HEK293 (cell line): ENCODE measurements at regions not wholly inside any gene's neighbourhood (a gene's known extent, or its start where the extent isn't known, plus 50 kb on each side); places are given as distances from the start of the nearest gene placed in this dataset.
"Not testable (repeated sequence)": the region's sequence is repeated elsewhere in the genome, so short reads cannot be mapped to it uniquely, and the experiment has no call there.

Source experiments
- CTCF ChIA-PET: fragments of 350-600 bp; formaldehyde crosslinking; extraction: SDS; loops from one replicate; lab custom pipeline; 2021; ENCODE audit warnings: antibody characterized with exemption; lab: Yijun Ruan, JAX
- POLR2A ChIA-PET: fragments of 300-600 bp; formaldehyde crosslinking; extraction: SDS; loops from one replicate; lab custom pipeline; 2020; ENCODE audit warnings: antibody characterized with exemption, inconsistent platforms; lab: Yijun Ruan, JAX
- H3K27ac ChIP-seq: fragments of 200-500 bp; sonication (Bioruptor generic); 2 replicates; pipeline ENCODE4 v1.5.1; 2014; ENCODE audit warnings: low read depth, low read length, control low read depth, inconsistent platforms; ENCODE audit errors: extremely low read depth
- H3K36me3 ChIP-seq, 2 experiments: fragments of 200-500 bp in 1 of 2; sonication (Bioruptor generic) in 1 of 2; 1 replicate in 1 of 2; 2 replicates in 1 of 2; pipeline ENCODE4 v1.5.1; 2014 to 2017; ENCODE audit warnings: inconsistent platforms in 2 of 2, low read length in 2 of 2; ENCODE audit not compliant: control insufficient read depth in 2 of 2, insufficient read depth in 1 of 2
- H3K4me1 ChIP-seq: fragments of 200-500 bp; sonication (Bioruptor generic); 2 replicates; pipeline ENCODE4 v1.5.1; 2014; ENCODE audit warnings: mild to moderate bottlenecking, low read length, inconsistent platforms; ENCODE audit not compliant: control insufficient read depth, insufficient read depth
- H3K4me3 ChIP-seq: 2 replicates; pipeline ENCODE4 v1.5.1; 2011; ENCODE audit warnings: low read depth, mild to moderate bottlenecking, control low read depth, low read length, moderate library complexity
- H3K9me3 ChIP-seq: fragments of 200-500 bp; sonication (Bioruptor generic); 2 replicates; pipeline ENCODE4 v1.5.1; 2014; ENCODE audit warnings: low read depth, low read length, inconsistent platforms; ENCODE audit not compliant: control insufficient read depth, insufficient read depth
- GLI2 ChIP-seq: fragments of 450-650 bp; formaldehyde crosslinking; IDR thresholded peaks from 2 replicates; pipeline ENCODE4; 2017; ENCODE audit warnings: missing biosample characterization, missing genetic modification characterization, low read depth, borderline replicate concordance
- KLF7 ChIP-seq: fragments of 450-650 bp; formaldehyde crosslinking; IDR thresholded peaks from 2 replicates; pipeline ENCODE4 v1.5.1; 2016; ENCODE audit warnings: missing biosample characterization, missing genetic modification characterization, borderline replicate concordance
- MZF1 ChIP-seq: fragments of 450-650 bp; formaldehyde crosslinking; IDR thresholded peaks from 2 replicates; pipeline ENCODE4 v1.5.1; 2017; ENCODE audit warnings: missing biosample characterization, missing genetic modification characterization, borderline replicate concordance
- SP3 ChIP-seq: fragments of 450-650 bp; formaldehyde crosslinking; IDR thresholded peaks from 2 replicates; pipeline ENCODE4 v1.5.1; 2016; ENCODE audit warnings: missing biosample characterization, missing genetic modification characterization
- ZBTB6 ChIP-seq: fragments of 450-650 bp; formaldehyde crosslinking; IDR thresholded peaks from 2 replicates; pipeline ENCODE4 v1.5.1; 2017; ENCODE audit warnings: missing biosample characterization, missing genetic modification characterization
- ZIC2 ChIP-seq: fragments of 450-650 bp; formaldehyde crosslinking; IDR thresholded peaks from 2 replicates; pipeline ENCODE4 v1.5.1; 2016; ENCODE audit warnings: missing biosample characterization, missing genetic modification characterization
- ZNF121 ChIP-seq: fragments of 450-650 bp; formaldehyde crosslinking; IDR thresholded peaks from 2 replicates; pipeline ENCODE4 v1.5.1; 2016; ENCODE audit warnings: missing biosample characterization, missing genetic modification characterization
- ZNF140 ChIP-seq: fragments of 450-650 bp; formaldehyde crosslinking; IDR thresholded peaks from 2 replicates; pipeline ENCODE4 v1.5.1; 2016; ENCODE audit warnings: missing biosample characterization, missing genetic modification characterization
- ZNF16 ChIP-seq: fragments of 450-650 bp; formaldehyde crosslinking; IDR thresholded peaks from 2 replicates; pipeline ENCODE4 v1.5.1; 2016; ENCODE audit warnings: low read depth, missing biosample characterization, missing genetic modification characterization
- ZNF266 ChIP-seq: fragments of 450-650 bp; formaldehyde crosslinking; IDR thresholded peaks from 2 replicates; pipeline ENCODE4 v1.5.1; 2016; ENCODE audit warnings: missing biosample characterization, missing genetic modification characterization, low read depth
- ZNF324 ChIP-seq: fragments of 450-650 bp; formaldehyde crosslinking; IDR thresholded peaks from 2 replicates; pipeline ENCODE4 v1.5.1; 2016; ENCODE audit warnings: missing biosample characterization, missing genetic modification characterization
- ZNF354C ChIP-seq: fragments of 450-650 bp; formaldehyde crosslinking; IDR thresholded peaks from 2 replicates; pipeline ENCODE4 v1.5.1; 2016; ENCODE audit warnings: missing biosample characterization, missing genetic modification characterization, low read depth, borderline replicate concordance
- ZNF37A ChIP-seq: fragments of 450-650 bp; IDR thresholded peaks from 2 replicates; pipeline ENCODE4 v1.5.1; 2018; ENCODE audit warnings: missing biosample characterization, missing genetic modification characterization
- ZNF473 ChIP-seq: fragments of 450-650 bp; formaldehyde crosslinking; IDR thresholded peaks from 2 replicates; pipeline ENCODE4 v1.5.1; 2017; ENCODE audit warnings: missing biosample characterization, missing genetic modification characterization
- ZNF514 ChIP-seq: fragments of 450-650 bp; formaldehyde crosslinking; IDR thresholded peaks from 2 replicates; pipeline ENCODE4 v1.5.1; 2016; ENCODE audit warnings: missing biosample characterization, missing genetic modification characterization
- ZNF521 ChIP-seq: fragments of 450-650 bp; formaldehyde crosslinking; IDR thresholded peaks from 2 replicates; pipeline ENCODE4 v1.5.1; 2017; ENCODE audit warnings: missing biosample characterization, mild to moderate bottlenecking, missing genetic modification characterization
- ZNF548 ChIP-seq: fragments of 450-650 bp; formaldehyde crosslinking; IDR thresholded peaks from 2 replicates; pipeline ENCODE4 v1.5.1; 2016; ENCODE audit warnings: missing biosample characterization, missing genetic modification characterization
- ZNF629 ChIP-seq: fragments of 450-650 bp; formaldehyde crosslinking; IDR thresholded peaks from 2 replicates; pipeline ENCODE4 v1.5.1; 2017; ENCODE audit warnings: missing biosample characterization, missing genetic modification characterization
- ZNF660 ChIP-seq: fragments of 450-650 bp; IDR thresholded peaks from 2 replicates; pipeline ENCODE4 v1.5.1; 2018; ENCODE audit warnings: missing biosample characterization, mild to moderate bottlenecking, missing genetic modification characterization
- ZNF792 ChIP-seq: fragments of 450-650 bp; formaldehyde crosslinking; IDR thresholded peaks from 2 replicates; pipeline ENCODE4 v1.5.1; 2016; ENCODE audit warnings: missing biosample characterization, missing genetic modification characterization
- TF ChIP-seq, protein P1 (sequence below): fragments of 450-650 bp; formaldehyde crosslinking; IDR thresholded peaks from 2 replicates; pipeline ENCODE4 v1.5.1; 2016; ENCODE audit warnings: missing biosample characterization, missing genetic modification characterization, borderline replicate concordance

DNA sequence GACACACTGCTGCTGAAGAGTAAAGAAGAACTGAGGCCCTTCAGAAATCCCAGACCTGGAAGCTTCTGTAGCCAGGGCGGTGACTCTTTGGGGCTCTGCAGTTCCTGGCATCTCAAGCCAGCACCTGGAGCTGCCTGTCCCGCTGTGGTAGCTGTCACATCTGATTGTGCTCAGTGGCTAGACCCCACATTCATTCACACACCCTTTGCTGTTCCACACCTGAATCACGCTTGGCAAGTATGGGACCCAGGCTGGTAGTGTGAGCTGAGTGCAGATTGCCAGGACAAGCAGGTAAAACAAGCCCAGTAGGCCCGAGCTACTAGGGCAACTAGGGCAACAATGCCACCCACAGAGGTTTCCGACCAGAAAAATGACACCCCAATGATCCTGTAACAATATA lies 218.2 kb downstream of the VGLL3 start (continued):
- TF ChIP-seq ZNF792 (tag by site-specific recombination): no peak

DNA sequence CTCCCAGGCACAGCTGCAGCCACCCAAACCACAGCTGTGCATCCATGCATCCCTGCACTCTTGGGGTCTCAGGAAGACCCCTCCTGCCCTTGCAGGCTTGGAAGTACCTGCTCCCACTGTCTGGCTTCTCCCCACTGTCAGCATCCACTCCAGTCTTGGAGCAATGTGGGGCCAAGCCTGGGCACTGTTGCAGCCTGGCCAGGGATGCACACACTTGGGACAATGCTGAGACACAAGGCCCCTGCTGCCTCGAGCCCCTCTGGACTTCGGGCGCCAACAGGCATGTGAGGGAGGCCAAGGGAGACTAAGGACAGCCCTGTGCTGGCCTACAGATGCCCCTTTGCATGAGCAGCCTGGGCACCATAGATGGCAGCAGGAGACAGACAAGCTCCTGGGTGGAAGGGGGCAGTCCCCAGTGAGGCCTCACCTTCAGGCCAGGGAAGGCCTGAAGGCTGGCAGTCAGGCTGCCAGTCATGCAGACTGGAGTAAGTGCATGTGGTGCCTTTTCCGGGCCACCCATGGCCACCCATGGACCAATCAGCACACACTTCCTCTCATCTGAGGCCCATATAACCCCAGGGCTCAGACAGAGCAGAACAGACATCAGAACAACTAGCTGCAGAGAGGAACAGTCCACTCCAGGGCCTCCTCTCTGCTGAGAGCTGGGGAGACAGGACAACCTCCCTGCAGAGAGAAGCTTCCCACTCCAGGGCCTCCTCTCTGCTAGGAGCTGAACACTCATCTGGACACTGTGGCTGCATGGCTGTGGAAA lies 219.0 kb downstream of the VGLL3 start:
- CTCF ChIA-PET: interaction anchor here (1.6 to 5.7 kb wide), 2 partner anchors 70 to 311 kb away, joined by 5 to 48 read pairs; no protein-coding TSS in a partner anchor
- H3K9me3 ChIP-seq: no peaks in the 10 kb centered on the region
- TF ChIP-seq ZNF629 (no peak), ZNF473 (tag by site-specific recombination) (no peak), ZNF16 (tag by site-specific recombination) (no peak)
- TF ChIP-seq, all 188 proteins: peak for 0
- Histone ChIP-seq H3K4me1 (no peaks in the 10 kb centered on the region), H3K27ac (no peak overlapping the region), H3K4me3 (no peak overlapping the region), H3K36me3 (no peaks in the 10 kb centered on the region)
- POLR2A ChIA-PET: no interaction called here

DNA sequence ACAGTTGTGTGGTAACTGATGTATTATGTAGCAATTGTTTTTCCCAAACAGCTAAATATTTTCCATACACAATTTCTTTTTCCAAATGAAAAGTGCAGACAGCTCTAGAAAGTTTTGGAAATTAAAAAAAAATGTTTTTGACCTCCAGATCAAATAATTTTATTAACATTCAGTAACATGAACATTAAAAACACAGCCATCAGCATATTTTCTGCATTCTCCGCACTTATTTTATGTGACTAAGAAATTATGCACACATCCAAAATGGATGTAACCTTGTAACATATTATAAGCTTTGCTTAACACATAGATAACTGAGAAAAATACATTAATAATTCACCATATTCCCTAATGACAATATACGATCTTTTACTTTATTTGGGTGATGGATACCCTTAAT lies 224.6 kb downstream of the VGLL3 start:
- Histone ChIP-seq H3K9me3 (no peaks in the 10 kb centered on the region), H3K4me1 (no peaks in the 10 kb centered on the region), H3K4me3 (no peak overlapping the region), H3K27ac (no peak overlapping the region), H3K36me3 (no peaks in the 10 kb centered on the region)
- ChIA-PET POLR2A (no interaction called here), CTCF (interaction anchor here (1.1 kb wide), 1 partner anchor 9 kb away, joined by 3 read pairs; no protein-coding TSS in a partner anchor)
- TF ChIP-seq ZNF548 (tag by site-specific recombination) (no peak), MZF1 (tag by site-specific recombination) (no peak), ZNF514 (no peak), ZNF354C (tag by site-specific recombination) (no peak), ZNF324 (tag by site-specific recombination) (no peak), SP3 (tag by site-specific recombination) (no peak), ZNF473 (tag by site-specific recombination) (no peak), ZNF121 (tag by site-specific recombination) (no peak), ZNF660 (no peak)

GRCh38 chr3:86757322-86758179 lies 233.4 kb downstream of the VGLL3 start:
- POLR2A ChIA-PET, H3K4me1 ChIP-seq, H3K27ac ChIP-seq, H3K9me3 ChIP-seq, H3K36me3 ChIP-seq, H3K4me3 ChIP-seq: not testable (repeated sequence)
- CTCF ChIA-PET: interaction anchor here (0.7 kb wide), 1 partner anchor 1343 kb away, joined by 4 read pairs; no protein-coding TSS in a partner anchor

DNA sequence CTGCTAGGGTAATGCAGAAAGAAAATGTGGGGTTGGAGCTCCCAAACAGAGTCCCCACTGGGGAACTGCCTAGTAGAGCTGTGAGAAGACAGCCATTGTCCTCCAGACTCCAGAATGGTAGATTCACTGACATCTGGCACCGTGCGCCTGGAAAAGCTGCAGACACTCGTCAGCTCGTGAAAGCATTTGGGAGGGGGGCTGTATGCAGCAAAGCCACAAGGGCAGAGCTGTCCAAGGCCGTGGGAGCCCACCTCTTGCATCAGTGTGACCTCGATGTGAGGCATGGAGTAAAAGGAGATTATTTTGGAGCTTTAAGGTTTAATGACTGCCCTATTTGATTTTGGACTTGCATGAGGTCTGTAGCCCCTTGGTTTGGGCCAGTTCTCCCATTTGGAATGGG lies 242.9 kb downstream of the VGLL3 start:
- Histone ChIP-seq H3K9me3 (no peaks in the 10 kb centered on the region), H3K27ac (no peak overlapping the region), H3K4me3 (no peak overlapping the region), H3K4me1 (no peaks in the 10 kb centered on the region), H3K36me3 (no peaks in the 10 kb centered on the region)
- ChIA-PET CTCF (no interaction called here), POLR2A (no interaction called here)
- TF ChIP-seq ZNF266 (tag by site-specific recombination) (no peak), GLI2 (no peak), ZNF140 (tag by site-specific recombination) (no peak), ZNF521 (tag by site-specific recombination) (no peak), ZNF37A (tag by site-specific recombination) (no peak), ZIC2 (tag by site-specific recombination) (no peak), KLF7 (tag by site-specific recombination) (no peak), ZBTB6 (tag by site-specific recombination) (no peak)
- TF ChIP-seq, protein P1, sequence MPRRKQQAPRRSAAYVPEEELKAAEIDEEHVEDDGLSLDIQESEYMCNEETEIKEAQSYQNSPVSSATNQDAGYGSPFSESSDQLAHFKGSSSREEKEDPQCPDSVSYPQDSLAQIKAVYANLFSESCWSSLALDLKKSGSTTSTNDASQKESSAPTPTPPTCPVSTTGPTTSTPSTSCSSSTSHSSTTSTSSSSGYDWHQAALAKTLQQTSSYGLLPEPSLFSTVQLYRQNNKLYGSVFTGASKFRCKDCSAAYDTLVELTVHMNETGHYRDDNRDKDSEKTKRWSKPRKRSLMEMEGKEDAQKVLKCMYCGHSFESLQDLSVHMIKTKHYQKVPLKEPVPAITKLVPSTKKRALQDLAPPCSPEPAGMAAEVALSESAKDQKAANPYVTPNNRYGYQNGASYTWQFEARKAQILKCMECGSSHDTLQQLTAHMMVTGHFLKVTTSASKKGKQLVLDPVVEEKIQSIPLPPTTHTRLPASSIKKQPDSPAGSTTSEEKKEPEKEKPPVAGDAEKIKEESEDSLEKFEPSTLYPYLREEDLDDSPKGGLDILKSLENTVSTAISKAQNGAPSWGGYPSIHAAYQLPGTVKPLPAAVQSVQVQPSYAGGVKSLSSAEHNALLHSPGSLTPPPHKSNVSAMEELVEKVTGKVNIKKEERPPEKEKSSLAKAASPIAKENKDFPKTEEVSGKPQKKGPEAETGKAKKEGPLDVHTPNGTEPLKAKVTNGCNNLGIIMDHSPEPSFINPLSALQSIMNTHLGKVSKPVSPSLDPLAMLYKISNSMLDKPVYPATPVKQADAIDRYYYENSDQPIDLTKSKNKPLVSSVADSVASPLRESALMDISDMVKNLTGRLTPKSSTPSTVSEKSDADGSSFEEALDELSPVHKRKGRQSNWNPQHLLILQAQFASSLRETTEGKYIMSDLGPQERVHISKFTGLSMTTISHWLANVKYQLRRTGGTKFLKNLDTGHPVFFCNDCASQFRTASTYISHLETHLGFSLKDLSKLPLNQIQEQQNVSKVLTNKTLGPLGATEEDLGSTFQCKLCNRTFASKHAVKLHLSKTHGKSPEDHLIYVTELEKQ (tag by site-specific recombination): no peak
